NB4 (cell line): ENCODE measurements at regions not wholly inside any gene's neighbourhood (a gene's known extent, or its start where the extent isn't known, plus 50 kb on each side); places are given as distances from the start of the nearest gene placed in this dataset.

Experiments
- DNase-seq: peaks from one replicate; pipeline ENCODE4 v3.0.0; 2010; ENCODE audit warnings: low read depth
- H3K4me3 ChIP-seq: one replicate; pipeline ENCODE4 v1.5.1; 2011; ENCODE audit warnings: mild to moderate bottlenecking, low read depth, low read length, moderate library complexity
- MYC ChIP-seq: IDR thresholded peaks from 2 replicates; pipeline ENCODE4 v1.6.1; 2011; ENCODE audit warnings: low read depth, low read length
- POLR2A ChIP-seq: IDR thresholded peaks from 2 replicates; pipeline ENCODE4 v1.6.1; 2011; ENCODE audit warnings: mild to moderate bottlenecking; ENCODE audit not compliant: insufficient read length; ENCODE audit errors: extremely low read depth
- TF ChIP-seq, protein P1 (sequence below): IDR thresholded peaks from 2 replicates; pipeline ENCODE4 v1.6.1; 2011; ENCODE audit warnings: low read depth, low read length
- TF ChIP-seq, protein P2 (sequence below): IDR thresholded peaks from one replicate; pipeline ENCODE4 v1.5.1; 2012; ENCODE audit warnings: low read depth, low read length

DNA sequence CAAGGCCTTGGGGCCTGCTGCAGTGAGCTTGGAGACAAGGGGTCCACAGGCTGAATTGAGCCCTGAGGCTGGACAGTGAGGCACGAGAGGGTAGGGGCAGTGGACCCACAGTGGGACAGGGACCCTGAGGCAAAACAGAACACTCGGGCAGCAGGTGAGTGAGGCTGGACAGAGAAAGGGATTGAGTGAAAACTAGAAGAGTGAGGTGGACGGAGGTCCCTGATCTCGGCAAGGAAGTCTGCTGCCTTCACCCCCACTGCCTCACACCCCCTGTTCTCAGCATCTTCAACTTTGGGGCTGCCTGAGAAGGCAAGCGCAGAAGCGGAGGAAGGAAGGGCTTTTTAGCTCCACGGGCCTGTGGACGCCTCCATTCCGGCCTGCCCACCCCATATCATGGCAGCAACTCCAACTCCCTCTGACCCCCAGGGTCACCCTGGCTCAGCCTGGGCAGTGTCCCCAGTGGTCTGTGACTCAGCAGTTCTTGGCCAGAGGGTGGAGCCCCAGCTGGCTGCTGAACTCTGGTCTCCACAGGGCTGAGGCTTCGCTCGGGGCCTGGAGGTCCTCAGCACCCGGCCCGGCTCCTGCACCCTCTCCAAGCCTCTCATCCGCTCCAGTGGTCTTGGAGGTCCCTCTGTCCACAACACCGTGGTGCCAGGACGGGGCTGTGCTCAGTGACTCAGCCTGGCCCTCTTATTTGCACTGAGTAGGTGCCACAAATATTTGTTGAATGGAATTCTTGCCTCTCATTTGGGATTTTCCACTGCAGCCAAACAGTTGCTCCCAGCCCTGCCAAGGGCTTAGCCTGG is 60.0 kb upstream of the EPS8L3 start:
- TF ChIP-seq, protein P1, sequence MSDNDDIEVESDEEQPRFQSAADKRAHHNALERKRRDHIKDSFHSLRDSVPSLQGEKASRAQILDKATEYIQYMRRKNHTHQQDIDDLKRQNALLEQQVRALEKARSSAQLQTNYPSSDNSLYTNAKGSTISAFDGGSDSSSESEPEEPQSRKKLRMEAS, result no peak
- TF ChIP-seq, protein P2, sequence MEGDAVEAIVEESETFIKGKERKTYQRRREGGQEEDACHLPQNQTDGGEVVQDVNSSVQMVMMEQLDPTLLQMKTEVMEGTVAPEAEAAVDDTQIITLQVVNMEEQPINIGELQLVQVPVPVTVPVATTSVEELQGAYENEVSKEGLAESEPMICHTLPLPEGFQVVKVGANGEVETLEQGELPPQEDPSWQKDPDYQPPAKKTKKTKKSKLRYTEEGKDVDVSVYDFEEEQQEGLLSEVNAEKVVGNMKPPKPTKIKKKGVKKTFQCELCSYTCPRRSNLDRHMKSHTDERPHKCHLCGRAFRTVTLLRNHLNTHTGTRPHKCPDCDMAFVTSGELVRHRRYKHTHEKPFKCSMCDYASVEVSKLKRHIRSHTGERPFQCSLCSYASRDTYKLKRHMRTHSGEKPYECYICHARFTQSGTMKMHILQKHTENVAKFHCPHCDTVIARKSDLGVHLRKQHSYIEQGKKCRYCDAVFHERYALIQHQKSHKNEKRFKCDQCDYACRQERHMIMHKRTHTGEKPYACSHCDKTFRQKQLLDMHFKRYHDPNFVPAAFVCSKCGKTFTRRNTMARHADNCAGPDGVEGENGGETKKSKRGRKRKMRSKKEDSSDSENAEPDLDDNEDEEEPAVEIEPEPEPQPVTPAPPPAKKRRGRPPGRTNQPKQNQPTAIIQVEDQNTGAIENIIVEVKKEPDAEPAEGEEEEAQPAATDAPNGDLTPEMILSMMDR, result no peak
- TF ChIP-seq MYC (no peak), POLR2A (no peak)
- peak; percentile 29 for DNase-seq
- H3K4me3 ChIP-seq, result no peak overlapping the region

DNA sequence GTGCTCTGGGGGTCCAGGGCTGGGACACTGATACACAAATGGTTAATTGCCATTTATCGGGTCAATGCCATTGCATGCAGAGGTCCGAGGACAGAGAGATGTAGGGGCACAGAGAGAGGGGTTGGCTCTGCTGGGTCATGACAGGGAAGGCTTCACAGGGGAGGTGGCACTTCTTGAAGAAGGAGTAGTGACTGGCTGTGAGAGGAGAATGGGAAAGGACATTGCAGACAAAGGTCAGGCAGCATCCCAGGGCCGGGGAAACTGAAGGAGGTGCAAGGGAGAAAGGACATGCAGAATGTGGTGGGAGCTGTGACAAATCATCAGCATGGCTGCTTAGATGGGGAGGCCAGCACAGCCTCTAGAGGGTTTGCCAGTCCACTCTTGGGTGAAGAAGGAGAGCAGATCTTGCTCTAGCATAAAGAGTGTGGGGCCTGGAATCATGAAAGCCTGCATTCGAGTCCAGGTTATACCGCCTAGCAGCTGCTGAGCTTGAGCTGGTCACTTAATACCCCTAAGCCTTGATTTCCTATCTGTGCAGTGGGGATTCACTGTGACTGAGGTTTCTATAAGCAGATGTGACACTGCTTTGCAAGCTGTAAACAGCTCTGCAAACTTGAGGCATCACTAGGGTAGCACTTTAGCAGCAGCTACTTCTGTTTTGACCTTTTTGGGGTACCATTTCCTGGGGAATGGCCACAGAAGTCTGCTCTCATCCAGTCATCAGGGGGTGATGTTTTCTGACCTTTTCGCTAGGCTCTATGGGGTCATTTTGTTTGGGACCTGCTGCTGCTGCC is 59.2 kb upstream of the EPS8L3 start:
- TF ChIP-seq MYC (no peak), POLR2A (no peak)
- TF ChIP-seq, protein P1, result no peak
- TF ChIP-seq, protein P2, result no peak
- DNase-seq, result no peak

GRCh38 chr1:109821831-109822745 is 58.4 kb upstream of the EPS8L3 start:
- TF ChIP-seq POLR2A (no peak), MYC (no peak)
- TF ChIP-seq, protein P1, result no peak
- TF ChIP-seq, protein P2, result no peak
- peak; percentile 74 for DNase-seq
- no peak overlapping the region for H3K4me3 ChIP-seq

More for the DNA sequence above, 59.2 kb upstream of the EPS8L3 start:
- H3K4me3 ChIP-seq, result no peak overlapping the region

DNA sequence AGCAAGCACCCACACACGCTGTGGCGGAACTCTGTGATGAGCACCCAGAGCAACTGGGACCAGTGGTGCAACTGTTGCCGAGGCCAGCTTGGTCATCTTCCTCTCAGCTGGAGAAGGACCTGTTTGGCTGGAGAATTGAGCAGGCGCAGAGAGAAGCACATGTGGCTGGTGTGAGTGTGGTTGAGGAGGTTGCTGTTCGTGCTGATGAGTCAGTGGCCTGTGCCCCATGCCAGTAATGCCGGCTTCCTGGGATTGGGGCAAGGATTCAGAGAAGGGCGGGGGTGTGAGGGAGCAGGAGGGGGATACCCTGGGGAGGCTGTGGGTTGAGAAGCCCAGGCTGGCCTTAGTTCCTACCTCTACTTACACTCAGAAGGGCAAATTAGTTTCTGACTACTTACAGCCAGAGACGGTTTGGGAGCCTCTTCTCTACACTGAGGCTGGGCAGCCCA is 57.5 kb upstream of the EPS8L3 start:
- no peak overlapping the region for H3K4me3 ChIP-seq
- peak; percentile 97 for DNase-seq
- TF ChIP-seq, protein P2, result no peak
- TF ChIP-seq, protein P1, result peak; percentile 93
- TF ChIP-seq MYC, result peak; percentile 92

- no peak for TF ChIP-seq MYC
- no peak for TF ChIP-seq POLR2A
- TF ChIP-seq, protein P2, result no peak
- TF ChIP-seq, protein P1, result no peak
- DNase-seq, result peak; percentile 21
- no peak overlapping the region for H3K4me3 ChIP-seq
Observed at GRCh38 chr1:109819906-109820305, 56.2 kb upstream of the EPS8L3 start.
